H1 (cell line): ENCODE measurements at regions not wholly inside any gene's neighbourhood (a gene's known extent, or its start where the extent isn't known, plus 50 kb on each side); places are given as distances from the start of the nearest gene placed in this dataset.

Experiments used
- CTCF ChIA-PET: fragments of 300-600 bp; sonication (Branson Sonifier 250); formaldehyde crosslinking; loops from one replicate; lab custom pipeline; 2021; ENCODE audit not compliant: partially characterized antibody; lab: Charles Lee
- POLR2A ChIA-PET: fragments of 300-600 bp; sonication (Branson Sonifier 250); formaldehyde crosslinking; loops from one replicate; lab custom pipeline; 2021; ENCODE audit warnings: inconsistent platforms; ENCODE audit not compliant: partially characterized antibody; lab: Charles Lee
- DNase-seq, 2 experiments: peaks; one replicate each; pipeline versions ENCODE4 v3.0.0 to v3.0.0-alpha.2; 2010 to 2022; ENCODE audit warnings: low spot score in 2 of 2, low read depth in 1 of 2, mixed read lengths in 1 of 2
- FAIRE-seq: peaks from 2 replicates; lab custom pipeline; 2011; peaks lifted over from hg19 to GRCh38; lab: Jason Lieb, UNC
- H2AFZ ChIP-seq: 2 replicates; pipeline ENCODE4 v1.8.1; 2012; ENCODE audit warnings: low read length, inconsistent platforms
- H2AK5ac ChIP-seq: 2 replicates; pipeline ENCODE4 v1.6.1; 2013; ENCODE audit warnings: low read depth, low read length
- H2BK120ac ChIP-seq: replicated peaks from 2 replicates; pipeline ENCODE3; 2013; ENCODE audit warnings: low read depth, low read length, inconsistent platforms
- H2BK12ac ChIP-seq: 2 replicates; pipeline ENCODE4 v1.6.1; 2013; ENCODE audit warnings: low read depth, low read length
- H2BK15ac ChIP-seq: 2 replicates; pipeline ENCODE4 v1.6.1; 2013; ENCODE audit warnings: low read length
- H2BK20ac ChIP-seq: 2 replicates; pipeline ENCODE4 v1.6.1; 2013; ENCODE audit warnings: low read length
- H2BK5ac ChIP-seq: 2 replicates; pipeline ENCODE4 v1.6.1; 2013; ENCODE audit warnings: low read depth, low read length
- H3K14ac ChIP-seq: 2 replicates; pipeline ENCODE4 v1.6.1; 2013; ENCODE audit warnings: inconsistent platforms; ENCODE audit not compliant: insufficient read length
- H3K18ac ChIP-seq: 2 replicates; pipeline ENCODE4 v1.6.1; 2013; ENCODE audit warnings: low read length; ENCODE audit errors: extremely low read depth
- H3K23ac ChIP-seq: 2 replicates; pipeline ENCODE4 v1.6.1; 2013; ENCODE audit warnings: inconsistent platforms; ENCODE audit not compliant: insufficient read length
- H3K23me2 ChIP-seq: 2 replicates; pipeline ENCODE4 v1.6.1; 2013; ENCODE audit warnings: low read depth, low read length
- H3K27ac ChIP-seq: 2 replicates; pipeline ENCODE4 v1.6.1; 2011; ENCODE audit warnings: low read depth, low read length, inconsistent platforms
- H3K27me3 ChIP-seq, 4 experiments: replicated peaks in 1 of 4; 1 replicate in 1 of 4; 2 replicates in 3 of 4; pipeline versions ENCODE4 v1.6.1 to v1.8.1; 2011 to 2013; ENCODE audit warnings: low read length in 3 of 4, mild to moderate bottlenecking in 3 of 4, inconsistent platforms in 2 of 4, mixed read lengths in 2 of 4, moderate library complexity in 1 of 4; ENCODE audit not compliant: control insufficient read depth in 3 of 4, insufficient read depth in 3 of 4; ENCODE audit errors: extremely low read depth in 1 of 4
- H3K36me3 ChIP-seq, 4 experiments: 2 replicates each; pipeline versions ENCODE4 v1.6.1 to v1.8.1; 2011 to 2013; ENCODE audit warnings: mild to moderate bottlenecking in 4 of 4, low read length in 3 of 4, moderate library complexity in 2 of 4, control low read depth in 1 of 4, inconsistent platforms in 1 of 4; ENCODE audit not compliant: insufficient read depth in 4 of 4, control insufficient read depth in 2 of 4
- H3K4ac ChIP-seq: replicated peaks from 2 replicates; pipeline ENCODE3; 2013; ENCODE audit warnings: low read length, low read depth, mixed read lengths, inconsistent platforms; ENCODE audit not compliant: insufficient read length
- H3K4me1 ChIP-seq, 4 experiments: replicated peaks in 1 of 4; 1 replicate in 1 of 4; 2 replicates in 3 of 4; pipeline versions ENCODE4 v1.6.1 to v1.8.1; 2011 to 2013; ENCODE audit warnings: low read length in 3 of 4, inconsistent platforms in 2 of 4, mixed read lengths in 1 of 4; ENCODE audit not compliant: insufficient read depth in 4 of 4, control insufficient read depth in 3 of 4
- H3K4me2 ChIP-seq, 2 experiments: 2 replicates each; pipeline versions ENCODE4 v1.6.1 to v1.8.1; 2011 to 2013; ENCODE audit warnings: low read depth in 2 of 2, low read length in 2 of 2, control low read depth in 1 of 2, inconsistent platforms in 1 of 2, mild to moderate bottlenecking in 1 of 2; ENCODE audit not compliant: insufficient read depth in 1 of 2
- H3K4me3 ChIP-seq, 4 experiments: fragments of 200-600, 300-600 bp in 1 of 4; sonication (generic), shearing (Covaris generic), sonication (Bioruptor Twin) in 1 of 4; 2 replicates each; pipeline versions ENCODE4 v1.5.1 to v1.8.1; 2011 to 2016; ENCODE audit warnings: low read length in 4 of 4, low read depth in 3 of 4, control low read depth in 2 of 4, inconsistent platforms in 2 of 4, mild to moderate bottlenecking in 2 of 4, mixed read lengths in 1 of 4, moderate library complexity in 1 of 4; ENCODE audit not compliant: insufficient read depth in 2 of 4; ENCODE audit errors: extremely low read depth in 1 of 4
- H3K56ac ChIP-seq: replicated peaks from 2 replicates; pipeline ENCODE3; 2013; ENCODE audit warnings: low read depth, mild to moderate bottlenecking, mixed read lengths, low read length, inconsistent platforms; ENCODE audit not compliant: insufficient read length
- H3K79me1 ChIP-seq: 2 replicates; pipeline ENCODE4 v1.6.1; 2013; ENCODE audit warnings: low read depth, low read length, control low read depth
- H3K79me2 ChIP-seq, 2 experiments: 2 replicates each; pipeline versions ENCODE4 v1.6.1 to v1.8.1; 2012 to 2013; ENCODE audit warnings: low read length in 2 of 2, mild to moderate bottlenecking in 2 of 2, inconsistent platforms in 1 of 2; ENCODE audit not compliant: insufficient read depth in 2 of 2, control insufficient read depth in 1 of 2
- H3K9ac ChIP-seq, 4 experiments: replicated peaks in 1 of 4; 1 replicate in 1 of 4; 2 replicates in 3 of 4; pipeline versions ENCODE4 v1.6.1 to v1.8.1; 2011 to 2013; ENCODE audit warnings: low read depth in 3 of 4, low read length in 3 of 4, control low read depth in 2 of 4, mild to moderate bottlenecking in 2 of 4, moderate library complexity in 2 of 4, inconsistent platforms in 1 of 4; ENCODE audit errors: extremely low read depth in 1 of 4
- H3K9me3 ChIP-seq, 2 experiments: 2 replicates each; pipeline versions ENCODE4 v1.6.1 to v1.8.1; 2012 to 2013; ENCODE audit warnings: mild to moderate bottlenecking in 2 of 2, moderate library complexity in 2 of 2, control low read depth in 1 of 2, inconsistent platforms in 1 of 2, low read depth in 1 of 2, low read length in 1 of 2, mixed read lengths in 1 of 2; ENCODE audit not compliant: insufficient read depth in 2 of 2
- H4K20me1 ChIP-seq, 2 experiments: replicated peaks in 1 of 2; 2 replicates each; pipeline versions ENCODE3 to v1.8.1; 2011 to 2013; ENCODE audit warnings: inconsistent platforms in 2 of 2, low read length in 2 of 2, mild to moderate bottlenecking in 1 of 2; ENCODE audit not compliant: insufficient read depth in 2 of 2, control insufficient read depth in 1 of 2
- H4K5ac ChIP-seq: 2 replicates; pipeline ENCODE4 v1.6.1; 2013; ENCODE audit warnings: low read length, low read depth, mixed read lengths, inconsistent platforms; ENCODE audit not compliant: insufficient read length
- H4K8ac ChIP-seq: 2 replicates; pipeline ENCODE4 v1.8.0; 2013; ENCODE audit warnings: mild to moderate bottlenecking, moderate library complexity, low read length, inconsistent platforms; ENCODE audit not compliant: insufficient read depth; ENCODE audit errors: extremely low read depth
- H4K91ac ChIP-seq: replicated peaks from 2 replicates; pipeline ENCODE3; 2013; ENCODE audit warnings: low read length, mixed read lengths, inconsistent platforms; ENCODE audit not compliant: insufficient read length
- BRCA1 ChIP-seq: IDR thresholded peaks from 2 replicates; pipeline ENCODE4 v1.6.1; 2012; ENCODE audit warnings: low read depth, low read length, improper control_type of control experiment
- CHD2 ChIP-seq: IDR thresholded peaks from 2 replicates; pipeline ENCODE4 v1.6.1; 2012; ENCODE audit warnings: low read length, improper control_type of control experiment
- HDAC6 ChIP-seq: IDR thresholded peaks from one replicate; pipeline ENCODE4 v1.7.1; 2012; ENCODE audit warnings: low read depth, mild to moderate bottlenecking, inconsistent platforms, low read length, moderate library complexity
- POLR2AphosphoS5 ChIP-seq: IDR thresholded peaks from 2 replicates; pipeline ENCODE4 v1.6.1; 2011; ENCODE audit warnings: low read depth, low read length
- RNF2 ChIP-seq: fragments of 200-900, 300-1000 bp; sonication (generic); IDR thresholded peaks from 2 replicates; pipeline ENCODE4 v1.7.1; 2016; ENCODE audit warnings: borderline replicate concordance, low read depth, mild to moderate bottlenecking, antibody characterized with exemption, low read length; ENCODE audit not compliant: poor library complexity, severe bottlenecking; ENCODE audit errors: missing control alignments
- SAP30 ChIP-seq: fragments of 300-600 bp; sonication (generic); IDR thresholded peaks from 2 replicates; pipeline ENCODE4 v1.7.1; 2012; ENCODE audit warnings: low read length, moderate library complexity, mild to moderate bottlenecking, inconsistent platforms; ENCODE audit not compliant: insufficient read depth, insufficient replicate concordance
- SP2 ChIP-seq: IDR thresholded peaks from 2 replicates; pipeline ENCODE4 v1.6.1; 2012; ENCODE audit warnings: mild to moderate bottlenecking, low read length, inconsistent platforms
- TAF1 ChIP-seq: IDR thresholded peaks from 2 replicates; pipeline ENCODE4 v1.6.1; 2011; ENCODE audit warnings: mild to moderate bottlenecking, low read depth, low read length
- TEAD4 ChIP-seq: IDR thresholded peaks from 2 replicates; pipeline ENCODE4 v1.6.1; 2012; ENCODE audit warnings: low read depth, low read length, inconsistent platforms, mixed read lengths
- WGBS, 2 experiments: shearing (Covaris generic) in 1 of 2; methylation state at CpG; one replicate each; pipeline versions ENCODE4 v1.1.6 to v1.1.7; 2013 to 2015; ENCODE audit warnings: low lambda C conversion rate in 2 of 2, mixed read lengths in 2 of 2, inconsistent platforms in 1 of 2, low coverage in 1 of 2, missing lambda C conversion rate in 1 of 2; ENCODE audit not compliant: insufficient replicate concordance in 2 of 2, insufficient coverage in 1 of 2, insufficient read length in 1 of 2; ENCODE audit errors: extremely low coverage in 1 of 2, missing lambda C conversion rate in 1 of 2; 5-methylcytosine and 5-hydroxymethylcytosine counted together

DNA sequence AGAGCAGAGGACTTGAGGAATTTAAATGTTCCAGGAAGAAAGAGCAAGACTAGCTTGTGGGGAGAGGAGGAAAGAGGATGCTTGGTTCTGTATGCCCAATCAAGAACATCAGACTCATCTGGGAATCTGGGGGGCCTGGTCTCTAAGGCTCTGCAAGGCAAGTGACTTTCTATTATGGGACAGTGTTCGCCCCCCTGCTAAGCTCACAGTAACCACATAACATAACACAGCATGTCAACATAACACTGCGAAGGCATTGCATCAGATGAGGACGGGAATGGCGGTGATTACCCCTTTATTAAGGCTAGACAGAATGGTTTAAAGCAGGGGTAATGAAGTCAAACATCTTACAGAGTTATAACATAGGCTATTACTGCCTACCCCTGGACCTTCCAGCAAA is 176.6 kb upstream of the IRX6 start:
- 86% methylated on average over 4 of the region's 4 CpGs; no CpG with 5 or more reads in 1 of the 2 experiments for WGBS, 2 experiments
- H3K27ac ChIP-seq, result no peak overlapping the region
- H3K4me1 ChIP-seq, result peaks cover 0 to under 1% (median 0%) of the 10 kb centered on the region in 4 experiments; a peak in 1 of 7 replicates
- H2BK20ac ChIP-seq, result no peak overlapping the region
- H2BK5ac ChIP-seq, result no peak overlapping the region
- CTCF ChIA-PET, result interaction anchor here (1.0 to 1.3 kb wide), 3 partner anchors 8 to 115 kb away, joined by 3 to 4 read pairs (median 3); no protein-coding TSS in a partner anchor
- no peak for FAIRE-seq
- H3K4ac ChIP-seq, result no peak overlapping the region
- H3K23me2 ChIP-seq, result no peaks in the 10 kb centered on the region
- no peaks in the 10 kb centered on the region for H3K79me2 ChIP-seq
- no peak overlapping the region for H2AFZ ChIP-seq
- no peak for DNase-seq
- TF ChIP-seq POLR2AphosphoS5, result no peak
- no peak for TF ChIP-seq HDAC6
- TF ChIP-seq BRCA1, result no peak
- no peak for TF ChIP-seq CHD2
- no peak for TF ChIP-seq RNF2
- no peak for TF ChIP-seq SAP30
- TF ChIP-seq TEAD4, result no peak
- no peak for TF ChIP-seq TAF1
- TF ChIP-seq SP2, result no peak
- POLR2A ChIA-PET, result no interaction called here
- H3K27me3 ChIP-seq, result no peaks in the 10 kb centered on the region
- H3K9me3 ChIP-seq, result peaks cover 0 to 3% of the 10 kb centered on the region in 2 experiments; a peak in 1 of 4 replicates
- H2BK15ac ChIP-seq, result no peak overlapping the region
- no peaks in the 10 kb centered on the region for H4K20me1 ChIP-seq
- no peak overlapping the region for H2BK120ac ChIP-seq
- H2BK12ac ChIP-seq, result no peak overlapping the region
- H3K4me2 ChIP-seq, result no peak overlapping the region
- H4K8ac ChIP-seq, result no peak overlapping the region
- H4K91ac ChIP-seq, result no peak overlapping the region
- H2AK5ac ChIP-seq, result no peak overlapping the region
- H3K9ac ChIP-seq, result no peak overlapping the region
- no peak overlapping the region for H3K56ac ChIP-seq
- H3K4me3 ChIP-seq, result no peak overlapping the region
- H4K5ac ChIP-seq, result no peak overlapping the region
- H3K14ac ChIP-seq, result no peak overlapping the region
- H3K23ac ChIP-seq, result no peak overlapping the region
- no peaks in the 10 kb centered on the region for H3K79me1 ChIP-seq
- H3K36me3 ChIP-seq, result no peaks in the 10 kb centered on the region
- H3K18ac ChIP-seq, result no peak overlapping the region
